Neural progenitor cell (in vitro differentiated cells): ENCODE measurements at regions not wholly inside any gene's neighbourhood (a gene's known extent, or its start where the extent isn't known, plus 50 kb on each side); places are given as distances from the start of the nearest gene placed in this dataset.

Experiments
- EZH2phosphoT487 ChIP-seq: fragments of 200-600 bp; sonication (generic); IDR thresholded peaks from 2 replicates; pipeline ENCODE4 v1.6.1; 2017; ENCODE audit warnings: antibody characterized with exemption
- TF ChIP-seq, protein P1 (sequence below): fragments of 200-600 bp; sonication (generic); IDR thresholded peaks from 2 replicates; pipeline ENCODE4 v1.5.1; 2017; ENCODE audit warnings: antibody characterized with exemption, mild to moderate bottlenecking

DNA sequence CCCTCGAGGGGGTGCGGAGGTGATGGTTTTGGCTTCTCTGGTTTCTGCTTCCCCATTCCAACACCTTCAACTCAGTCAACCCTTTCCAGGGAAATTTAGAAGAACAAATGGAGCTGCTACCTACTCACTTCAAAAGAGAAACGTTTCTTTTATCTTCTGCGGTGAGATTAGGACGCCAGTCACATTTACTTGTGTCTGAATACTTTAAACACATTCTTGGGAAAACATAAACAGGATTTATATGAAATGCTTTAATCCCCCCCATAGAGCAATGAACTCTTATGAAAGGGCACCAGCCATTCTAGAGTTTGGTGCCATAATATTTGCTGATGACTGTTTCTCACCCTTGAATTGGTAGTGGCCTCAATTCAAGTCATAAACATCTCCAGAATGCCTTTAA, 253.2 kb upstream of the APCDD1 start:
- no peak for TF ChIP-seq EZH2phosphoT487
- TF ChIP-seq, protein P1, sequence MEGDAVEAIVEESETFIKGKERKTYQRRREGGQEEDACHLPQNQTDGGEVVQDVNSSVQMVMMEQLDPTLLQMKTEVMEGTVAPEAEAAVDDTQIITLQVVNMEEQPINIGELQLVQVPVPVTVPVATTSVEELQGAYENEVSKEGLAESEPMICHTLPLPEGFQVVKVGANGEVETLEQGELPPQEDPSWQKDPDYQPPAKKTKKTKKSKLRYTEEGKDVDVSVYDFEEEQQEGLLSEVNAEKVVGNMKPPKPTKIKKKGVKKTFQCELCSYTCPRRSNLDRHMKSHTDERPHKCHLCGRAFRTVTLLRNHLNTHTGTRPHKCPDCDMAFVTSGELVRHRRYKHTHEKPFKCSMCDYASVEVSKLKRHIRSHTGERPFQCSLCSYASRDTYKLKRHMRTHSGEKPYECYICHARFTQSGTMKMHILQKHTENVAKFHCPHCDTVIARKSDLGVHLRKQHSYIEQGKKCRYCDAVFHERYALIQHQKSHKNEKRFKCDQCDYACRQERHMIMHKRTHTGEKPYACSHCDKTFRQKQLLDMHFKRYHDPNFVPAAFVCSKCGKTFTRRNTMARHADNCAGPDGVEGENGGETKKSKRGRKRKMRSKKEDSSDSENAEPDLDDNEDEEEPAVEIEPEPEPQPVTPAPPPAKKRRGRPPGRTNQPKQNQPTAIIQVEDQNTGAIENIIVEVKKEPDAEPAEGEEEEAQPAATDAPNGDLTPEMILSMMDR, result no peak
